Nephron (organoid): ENCODE measurements at regions not wholly inside any gene's neighbourhood (a gene's known extent, or its start where the extent isn't known, plus 50 kb on each side); places are given as distances from the start of the nearest gene placed in this dataset.

Experiments
- H3K27ac Mint-ChIP-seq, 3 experiments: 2 replicates each; pipeline ENCODE4 v1.8.0; 2020; ENCODE audit warnings: mixed read lengths in 3 of 3, mild to moderate bottlenecking in 2 of 3, moderate library complexity in 1 of 3
- H3K27me3 Mint-ChIP-seq: 2 replicates; pipeline ENCODE4 v1.8.0; 2021; ENCODE audit warnings: low read depth, mild to moderate bottlenecking, moderate library complexity, mixed read lengths
- H3K36me3 Mint-ChIP-seq: 2 replicates; pipeline ENCODE4 v1.8.0; 2020; ENCODE audit warnings: low read depth, mixed read lengths
- H3K4me1 Mint-ChIP-seq: 2 replicates; pipeline ENCODE4 v1.8.0; 2020; ENCODE audit warnings: mixed read lengths
- H3K4me3 Mint-ChIP-seq, 3 experiments: 2 replicates each; pipeline ENCODE4 v1.8.0; 2020; ENCODE audit warnings: mild to moderate bottlenecking in 3 of 3, mixed read lengths in 3 of 3, moderate library complexity in 2 of 3
- H3K9me3 Mint-ChIP-seq: 2 replicates; pipeline ENCODE4 v1.8.0; 2020; ENCODE audit warnings: mixed read lengths
- CTCF ChIP-seq, 3 experiments: fragments of 200-600 bp; sonication (generic); IDR thresholded peaks; one replicate each; pipeline ENCODE4 v1.5.0; 2021; ENCODE audit warnings: antibody characterized with exemption in 3 of 3; ENCODE audit not compliant: unreplicated experiment in 3 of 3

GRCh38 chr2:120501591-120501990, 155.7 kb downstream of the INHBB start:
- Mint-ChIP-seq H3K4me1 (no peaks in the 10 kb centered on the region), H3K27me3 (peaks cover 31% of the 10 kb centered on the region), H3K36me3 (no peaks in the 10 kb centered on the region), H3K9me3 (no peaks in the 10 kb centered on the region), H3K4me3 (no peak overlapping the region), H3K27ac (no peak overlapping the region)
- TF ChIP-seq CTCF (IDR thresholded peaks at IDR 0.05; ENCODE audit: unreplicated experiment in 3 of 3) = no peak

- Mint-ChIP-seq H3K4me3 (no peak overlapping the region), H3K36me3 (no peaks in the 10 kb centered on the region), H3K27me3 (peaks cover 36% of the 10 kb centered on the region), H3K27ac (no peak overlapping the region), H3K9me3 (no peaks in the 10 kb centered on the region), H3K4me1 (no peaks in the 10 kb centered on the region)
- no peak for TF ChIP-seq CTCF (IDR thresholded peaks at IDR 0.05; ENCODE audit: unreplicated experiment in 3 of 3)
These were observed 156.4 kb downstream of the INHBB start for GRCh38 chr2:120502357-120502756.

- H3K27me3 Mint-ChIP-seq = peaks cover 34% of the 10 kb centered on the region
- no peaks in the 10 kb centered on the region for H3K4me1 Mint-ChIP-seq
- no peak overlapping the region for H3K27ac Mint-ChIP-seq
- no peak for TF ChIP-seq CTCF (IDR thresholded peaks at IDR 0.05; ENCODE audit: unreplicated experiment in 3 of 3)
- H3K4me3 Mint-ChIP-seq = no peak overlapping the region
- H3K36me3 Mint-ChIP-seq = no peaks in the 10 kb centered on the region
- H3K9me3 Mint-ChIP-seq = no peaks in the 10 kb centered on the region
These were observed 156.8 kb downstream of the INHBB start for GRCh38 chr2:120502761-120503160.

GRCh38 chr2:120503206-120503792, 157.4 kb downstream of the INHBB start:
- no peak for TF ChIP-seq CTCF (IDR thresholded peaks at IDR 0.05; ENCODE audit: unreplicated experiment in 3 of 3)
- Mint-ChIP-seq H3K4me1 (no peaks in the 10 kb centered on the region), H3K27me3 (peaks cover 39% of the 10 kb centered on the region), H3K36me3 (no peaks in the 10 kb centered on the region), H3K4me3 (no peak overlapping the region), H3K9me3 (no peaks in the 10 kb centered on the region), H3K27ac (no peak overlapping the region)

- TF ChIP-seq CTCF (IDR thresholded peaks at IDR 0.05; ENCODE audit: unreplicated experiment in 3 of 3) = no peak
- Mint-ChIP-seq H3K27me3 (peaks cover 46% of the 10 kb centered on the region), H3K36me3 (no peaks in the 10 kb centered on the region), H3K4me1 (peaks cover 6% of the 10 kb centered on the region), H3K9me3 (no peaks in the 10 kb centered on the region), H3K4me3 (no peak overlapping the region), H3K27ac (no peak overlapping the region)
These were observed 158.0 kb downstream of the INHBB start for GRCh38 chr2:120503793-120504571.
